HepG2 (cell line): ENCODE measurements at regions not wholly inside any gene's neighbourhood (a gene's known extent, or its start where the extent isn't known, plus 50 kb on each side); places are given as distances from the start of the nearest gene placed in this dataset.

Experiments used
- ATAC-seq: fragments of 200-7000 bp; cut with Tn5 transposase; 3 replicates; pipeline ENCODE4 v1.9.1; 2020; ENCODE audit warnings: mild to moderate bottlenecking, moderate library complexity
- BruUV-seq: library from RNA; stranded (reverse); fragments of 400-500 nt; replicated peaks from 2 replicates; lab custom pipeline; 2021; lab: Mats Ljungman, UMichigan
- CTCF ChIA-PET: fragments of 300-600 bp; formaldehyde crosslinking; extraction: SDS; loops from one replicate; lab custom pipeline; 2021; ENCODE audit warnings: low total read pairs, inconsistent platforms, low intra/inter-chr PET ratio; lab: Yijun Ruan, JAX
- POLR2A ChIA-PET: fragments of 350-600 bp; sonication (Branson Sonifier 250); formaldehyde crosslinking; loops from one replicate; lab custom pipeline; 2020; ENCODE audit warnings: antibody characterized with exemption, inconsistent platforms; lab: Yijun Ruan, JAX
- DNase-seq: peaks from one replicate; pipeline ENCODE4 v3.0.0-alpha.2; 2015; ENCODE audit warnings: low spot score
- FAIRE-seq: peaks from 3 replicates; lab custom pipeline; 2011; peaks lifted over from hg19 to GRCh38; lab: Jason Lieb, UNC
- H2AFZ ChIP-seq: one replicate; pipeline ENCODE4 v1.6.1; 2011; ENCODE audit warnings: low read length, inconsistent platforms
- H3K27ac ChIP-seq: fragments of 300-600 bp; 3 replicates; pipeline ENCODE4 v1.8.0; 2011; ENCODE audit warnings: mixed run types, mild to moderate bottlenecking, mixed read lengths, low read length, inconsistent platforms; ENCODE audit not compliant: insufficient read depth; ENCODE audit errors: extremely low read length
- H3K27me3 ChIP-seq, 2 experiments: fragments of 200-600 bp in 1 of 2; 2 replicates in 1 of 2; 3 replicates in 1 of 2; pipeline versions ENCODE4 v1.6.0 to v1.8.0; 2011; ENCODE audit warnings: low read length in 2 of 2, mild to moderate bottlenecking in 2 of 2, moderate library complexity in 2 of 2, inconsistent platforms in 1 of 2; ENCODE audit not compliant: insufficient read depth in 2 of 2, control insufficient read depth in 1 of 2
- H3K36me3 ChIP-seq, 2 experiments: fragments of 200-600 bp in 1 of 2; replicated peaks in 1 of 2; 2 replicates in 1 of 2; 3 replicates in 1 of 2; pipeline versions ENCODE4 v1.5.1 to v1.8.0; 2011; ENCODE audit warnings: low read length in 2 of 2, inconsistent platforms in 1 of 2; ENCODE audit not compliant: insufficient read depth in 2 of 2, control insufficient read depth in 1 of 2
- H3K4me1 ChIP-seq: 2 replicates; pipeline ENCODE4 v1.5.1; 2012; ENCODE audit warnings: low read length, inconsistent platforms; ENCODE audit not compliant: insufficient read depth
- H3K4me2 ChIP-seq: 2 replicates; pipeline ENCODE4 v1.6.0; 2011; ENCODE audit warnings: low read depth, low read length, inconsistent platforms
- H3K4me3 ChIP-seq, 3 experiments: fragments of 200-600 bp in 1 of 3; sonication (generic), shearing (Covaris generic) in 1 of 3; replicated peaks in 1 of 3; 2 replicates each; pipeline ENCODE4 v1.5.1; 2011 to 2016; ENCODE audit warnings: low read length in 3 of 3, inconsistent platforms in 2 of 3, low read depth in 2 of 3, mild to moderate bottlenecking in 2 of 3, control low read depth in 1 of 3, mixed read lengths in 1 of 3; ENCODE audit not compliant: insufficient read depth in 1 of 3
- H3K79me2 ChIP-seq: one replicate; pipeline ENCODE4 v1.6.1; 2011; ENCODE audit warnings: low read length, inconsistent platforms; ENCODE audit not compliant: insufficient read depth
- H3K9ac ChIP-seq: 2 replicates; pipeline ENCODE4 v1.6.0; 2011; ENCODE audit warnings: mild to moderate bottlenecking, low read depth, low read length, inconsistent platforms; ENCODE audit not compliant: insufficient read depth
- H3K9me3 ChIP-seq: 2 replicates; pipeline ENCODE4 v1.5.1; 2012; ENCODE audit warnings: mild to moderate bottlenecking, low read length
- H4K20me1 ChIP-seq: 2 replicates; pipeline ENCODE4 v1.6.0; 2011; ENCODE audit warnings: inconsistent platforms, mild to moderate bottlenecking, low read length, moderate library complexity; ENCODE audit not compliant: insufficient read depth
- ATAD3A ChIP-seq: sonication (generic); formaldehyde crosslinking; IDR thresholded peaks from 2 replicates; pipeline ENCODE4 v1.4.0; 2020; ENCODE audit warnings: missing genetic modification reagents
- DMTF1 ChIP-seq: sonication (generic); formaldehyde crosslinking; IDR thresholded peaks from 2 replicates; pipeline ENCODE4 v1.4.0; 2020; ENCODE audit warnings: mild to moderate bottlenecking, missing genetic modification reagents
- FOXA3 ChIP-seq: IDR thresholded peaks from 2 replicates; pipeline ENCODE4 v1.6.1; 2016; ENCODE audit warnings: missing genetic modification reagents, missing compliant biosample characterization
- FOXO4 ChIP-seq: sonication (generic); formaldehyde crosslinking; conservative IDR thresholded peaks from 2 replicates; pipeline ENCODE4 v1.8.1; 2023; ENCODE audit warnings: missing genetic modification reagents
- GATAD2A ChIP-seq: IDR thresholded peaks from 2 replicates; pipeline ENCODE4 v1.6.1; 2016
- KLF11 ChIP-seq: IDR thresholded peaks from 2 replicates; pipeline ENCODE4 v1.6.1; 2016; ENCODE audit warnings: missing compliant biosample characterization
- KMT2B ChIP-seq: IDR thresholded peaks from 2 replicates; pipeline ENCODE4 v1.6.1; 2016; ENCODE audit warnings: missing genetic modification reagents, missing compliant biosample characterization
- SNAPC5 ChIP-seq: sonication (generic); formaldehyde crosslinking; IDR thresholded peaks from 2 replicates; pipeline ENCODE4 v1.8.1; 2023; ENCODE audit warnings: mild to moderate bottlenecking, missing genetic modification reagents, borderline replicate concordance
- SUZ12 ChIP-seq: fragments of 150-350 bp; IDR thresholded peaks from 2 replicates; pipeline ENCODE4 v1.6.1; 2014; ENCODE audit warnings: low read depth, low read length
- ZNF30 ChIP-seq: sonication (generic); formaldehyde crosslinking; IDR thresholded peaks from 2 replicates; pipeline ENCODE4 v1.5.0; 2020; ENCODE audit warnings: mild to moderate bottlenecking, missing genetic modification reagents
- ZNF337 ChIP-seq: sonication (generic); formaldehyde crosslinking; IDR thresholded peaks from 2 replicates; pipeline ENCODE4 v1.5.1; 2020; ENCODE audit warnings: missing genetic modification reagents, low read depth, mild to moderate bottlenecking, borderline replicate concordance
- ZNF33A ChIP-seq: sonication (generic); formaldehyde crosslinking; IDR thresholded peaks from 2 replicates; pipeline ENCODE4 v1.5.1; 2020; ENCODE audit warnings: missing genetic modification reagents, mild to moderate bottlenecking, moderate library complexity, borderline replicate concordance
- ZNF546 ChIP-seq: sonication (generic); formaldehyde crosslinking; conservative IDR thresholded peaks from 2 replicates; pipeline ENCODE4 v1.8.1; 2023; ENCODE audit warnings: mild to moderate bottlenecking, missing genetic modification reagents
- ZNF605 ChIP-seq: sonication (generic); formaldehyde crosslinking; IDR thresholded peaks from 2 replicates; pipeline ENCODE4 v1.8.0; 2022; ENCODE audit warnings: mild to moderate bottlenecking, missing genetic modification reagents
- ZNF782 ChIP-seq: sonication (generic); formaldehyde crosslinking; IDR thresholded peaks from 2 replicates; pipeline ENCODE4 v1.4.0; 2020; ENCODE audit warnings: missing genetic modification reagents, mild to moderate bottlenecking, borderline replicate concordance
- ZNF816 ChIP-seq: sonication (generic); formaldehyde crosslinking; IDR thresholded peaks from 2 replicates; pipeline ENCODE4 v1.8.0; 2022; ENCODE audit warnings: missing genetic modification reagents, mild to moderate bottlenecking, borderline replicate concordance
- WGBS: methylation state at CpG from one replicate; pipeline ENCODE4 v1.1.6; 2017; ENCODE audit warnings: low lambda C conversion rate; 5-methylcytosine and 5-hydroxymethylcytosine counted together
- in situ Hi-C: cut with HindIII; loops from 2 replicates; pipeline ENCODE4 v1.10.0; 2017; ENCODE audit warnings: low pct_unique_long_range_greater_than_20kb; ENCODE audit not compliant: extremely low pct_ligation_motif_present
- intact Hi-C: fragments of 100-400 bp; cut with micrococcal nuclease; formaldehyde crosslinking; loops from one replicate; pipeline ENCODE4 v1.10.0; 2022; ENCODE audit not compliant: unreplicated experiment

- Histone ChIP-seq H3K27ac (no peak overlapping the region), H3K4me2 (no peak overlapping the region), H3K79me2 (no peaks in the 10 kb centered on the region), H3K36me3 (no peaks in the 10 kb centered on the region), H3K9me3 (no peaks in the 10 kb centered on the region), H3K9ac (no peak overlapping the region), H3K27me3 (no peaks in the 10 kb centered on the region), H2AFZ (no peak overlapping the region), H3K4me3 (no peak overlapping the region), H4K20me1 (no peaks in the 10 kb centered on the region), H3K4me1 (peaks cover 10% of the 10 kb centered on the region)
- DNase-seq (no peak), ATAC-seq (no peak), FAIRE-seq (no peak)
- intact Hi-C loops: no loop called here
- in situ Hi-C loops: no loop called here
- ChIA-PET CTCF (no interaction called here), POLR2A (no interaction called here)
- TF ChIP-seq DMTF1: no peak
- TF ChIP-seq GATAD2A: no peak
- TF ChIP-seq ATAD3A (CRISPR knock-in tag): no peak
- no peak for TF ChIP-seq FOXA3 (CRISPR knock-in tag)
- no peak for TF ChIP-seq FOXO4
- no peak for TF ChIP-seq ZNF782
- TF ChIP-seq SNAPC5 (CRISPR knock-in tag): no peak
- no peak for TF ChIP-seq ZNF546 (CRISPR knock-in tag)
- no peak for TF ChIP-seq ZNF33A (CRISPR knock-in tag)
- TF ChIP-seq ZNF30 (CRISPR knock-in tag): no peak
- no peak for TF ChIP-seq KLF11 (CRISPR knock-in tag)
- no peak for TF ChIP-seq ZNF337 (CRISPR knock-in tag)
- TF ChIP-seq ZNF605: no peak
- TF ChIP-seq ZNF816 (CRISPR knock-in tag): no peak
- no peak for TF ChIP-seq KMT2B
- TF ChIP-seq SUZ12: no peak
- WGBS: 96% methylated on average over 1 of the region's 1 CpG
- no TSS peak for BruUV-seq
Observed at GRCh38 chr2:138359532-138359931, 142.0 kb upstream of the SPOPL start.
